ENCODE measurements at regions not wholly inside any gene's neighbourhood (a gene's known extent, or its start where the extent isn't known, plus 50 kb on each side); places are given as distances from the start of the nearest gene placed in this dataset.
"Not testable (repeated sequence)": the region's sequence is repeated elsewhere in the genome, so short reads cannot be mapped to it uniquely, and the experiment has no call there.

DNA sequence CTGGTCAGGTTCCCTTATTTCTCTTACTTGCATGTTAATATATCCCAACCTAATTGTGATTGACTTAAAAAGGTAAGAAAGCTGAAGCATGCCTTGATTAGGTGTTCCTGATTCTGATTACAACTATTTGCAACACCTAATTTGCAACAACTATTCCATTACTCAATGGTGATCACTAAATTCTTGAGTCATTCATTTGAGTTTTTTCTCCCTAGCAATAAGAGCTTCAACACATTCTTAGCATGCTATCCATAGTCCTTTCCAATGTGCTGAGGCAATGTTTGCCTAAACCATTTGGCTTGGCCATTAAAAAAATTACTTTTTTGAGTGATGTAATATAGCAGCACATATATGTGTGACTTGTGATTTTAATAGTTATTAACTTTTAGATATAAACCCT, 851.4 kb downstream of the TRAM1L1 start:
- TF ChIP-seq, protein P1, sequence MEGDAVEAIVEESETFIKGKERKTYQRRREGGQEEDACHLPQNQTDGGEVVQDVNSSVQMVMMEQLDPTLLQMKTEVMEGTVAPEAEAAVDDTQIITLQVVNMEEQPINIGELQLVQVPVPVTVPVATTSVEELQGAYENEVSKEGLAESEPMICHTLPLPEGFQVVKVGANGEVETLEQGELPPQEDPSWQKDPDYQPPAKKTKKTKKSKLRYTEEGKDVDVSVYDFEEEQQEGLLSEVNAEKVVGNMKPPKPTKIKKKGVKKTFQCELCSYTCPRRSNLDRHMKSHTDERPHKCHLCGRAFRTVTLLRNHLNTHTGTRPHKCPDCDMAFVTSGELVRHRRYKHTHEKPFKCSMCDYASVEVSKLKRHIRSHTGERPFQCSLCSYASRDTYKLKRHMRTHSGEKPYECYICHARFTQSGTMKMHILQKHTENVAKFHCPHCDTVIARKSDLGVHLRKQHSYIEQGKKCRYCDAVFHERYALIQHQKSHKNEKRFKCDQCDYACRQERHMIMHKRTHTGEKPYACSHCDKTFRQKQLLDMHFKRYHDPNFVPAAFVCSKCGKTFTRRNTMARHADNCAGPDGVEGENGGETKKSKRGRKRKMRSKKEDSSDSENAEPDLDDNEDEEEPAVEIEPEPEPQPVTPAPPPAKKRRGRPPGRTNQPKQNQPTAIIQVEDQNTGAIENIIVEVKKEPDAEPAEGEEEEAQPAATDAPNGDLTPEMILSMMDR (conservative IDR thresholded peaks at IDR 0.05; ENCODE audit: low read length) = no peak
- no peak for TF ChIP-seq EZH2phosphoT487 (IDR thresholded peaks at IDR 0.05; ENCODE audit: borderline replicate concordance)

DNA sequence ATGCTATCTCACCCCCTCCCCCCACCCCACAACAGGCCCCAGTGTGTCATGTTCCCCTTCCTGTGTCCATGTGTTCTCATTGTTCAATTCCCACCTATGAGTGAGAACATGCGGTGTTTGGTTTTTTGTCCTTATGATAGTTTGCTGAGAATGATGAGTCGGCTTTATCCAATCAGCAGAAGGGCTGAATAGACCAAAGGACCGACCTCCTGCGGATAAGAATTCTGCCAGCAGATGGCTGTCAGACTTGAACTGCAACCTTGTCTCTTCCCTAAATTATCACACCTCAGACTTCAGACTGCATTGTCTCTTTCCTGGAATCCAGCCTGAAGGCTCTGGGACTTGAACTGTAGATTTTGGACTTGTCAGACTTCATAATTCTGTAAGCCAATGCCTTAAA, 853.4 kb downstream of the TRAM1L1 start:
- not testable (repeated sequence) for H3K4me3 ChIP-seq (ENCODE audit: low read length, poor library complexity, severe bottlenecking); H4K20me1 ChIP-seq (ENCODE audit: insufficient read depth, low read length, poor library complexity, severe bottlenecking)

More for the DNA sequence above, 851.4 kb downstream of the TRAM1L1 start:
- no peaks in the 10 kb centered on the region for H4K20me1 ChIP-seq (ENCODE audit: insufficient read depth, low read length, poor library complexity, severe bottlenecking)
- no peaks in the 10 kb centered on the region for H3K36me3 ChIP-seq (ENCODE audit: insufficient read depth, low read length)
- H3F3A ChIP-seq (ENCODE audit: low read depth) = no peaks in the 10 kb centered on the region
- no peaks in the 10 kb centered on the region for H3K27me3 ChIP-seq (ENCODE audit: insufficient read depth, low read length, poor library complexity, severe bottlenecking)
- H2AFZ ChIP-seq (ENCODE audit: low read length) = no peak overlapping the region
- no peak overlapping the region for H3K9ac ChIP-seq (ENCODE audit: low read depth, low read length, poor library complexity, severe bottlenecking)
- H3K4me2 ChIP-seq (ENCODE audit: low read depth, low read length, poor library complexity, severe bottlenecking) = no peak overlapping the region
- no peaks in the 10 kb centered on the region for H3K79me2 ChIP-seq (ENCODE audit: insufficient read depth, low read length)
- no peaks in the 10 kb centered on the region for H3K4me1 ChIP-seq (ENCODE audit: insufficient read depth, low read length, poor library complexity, severe bottlenecking)
- no peaks in the 10 kb centered on the region for H3K9me3 ChIP-seq (ENCODE audit: insufficient read depth, low read depth, low read length)
- H3K9me2 ChIP-seq (replicated peaks; ENCODE audit: low read depth, low read length) = no peaks in the 10 kb centered on the region
- H3K4me3 ChIP-seq (ENCODE audit: low read length, poor library complexity, severe bottlenecking) = no peak overlapping the region

DNA sequence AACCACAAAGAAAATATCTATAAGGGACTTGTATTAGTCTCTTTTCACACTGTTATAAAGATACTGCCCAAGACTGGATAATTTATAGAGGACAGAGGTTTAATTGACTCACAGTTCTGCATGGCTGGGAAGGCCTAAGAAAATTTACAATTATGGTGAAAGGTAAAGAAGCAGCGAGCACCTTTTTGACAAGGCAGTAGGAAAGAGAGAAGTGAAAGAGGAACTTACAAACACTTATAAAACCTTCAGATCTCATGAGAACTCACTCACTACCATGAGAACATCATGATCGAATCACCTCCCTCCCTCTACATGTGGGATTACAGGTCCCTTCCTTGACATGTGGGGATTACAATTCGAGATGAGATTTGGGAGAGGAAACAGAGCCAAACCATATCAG, 856.0 kb downstream of the TRAM1L1 start:
- H3K36me3 ChIP-seq (ENCODE audit: insufficient read depth, low read length) = no peaks in the 10 kb centered on the region
- H3K4me2 ChIP-seq (ENCODE audit: low read depth, low read length, poor library complexity, severe bottlenecking) = no peak overlapping the region
- no peaks in the 10 kb centered on the region for H3K9me3 ChIP-seq (ENCODE audit: insufficient read depth, low read depth, low read length)
- no peaks in the 10 kb centered on the region for H3K9me2 ChIP-seq (replicated peaks; ENCODE audit: low read depth, low read length)
- H3K27me3 ChIP-seq (ENCODE audit: insufficient read depth, low read length, poor library complexity, severe bottlenecking) = no peaks in the 10 kb centered on the region
- H3F3A ChIP-seq (ENCODE audit: low read depth) = no peaks in the 10 kb centered on the region
- H3K79me2 ChIP-seq (ENCODE audit: insufficient read depth, low read length) = no peaks in the 10 kb centered on the region
- no peak overlapping the region for H3K4me3 ChIP-seq (ENCODE audit: low read length, poor library complexity, severe bottlenecking)
- no peak overlapping the region for H2AFZ ChIP-seq (ENCODE audit: low read length)
- no peak overlapping the region for H3K9ac ChIP-seq (ENCODE audit: low read depth, low read length, poor library complexity, severe bottlenecking)
- no peaks in the 10 kb centered on the region for H4K20me1 ChIP-seq (ENCODE audit: insufficient read depth, low read length, poor library complexity, severe bottlenecking)
- TF ChIP-seq, protein P1 (conservative IDR thresholded peaks at IDR 0.05; ENCODE audit: low read length) = no peak
- TF ChIP-seq EZH2phosphoT487 (IDR thresholded peaks at IDR 0.05; ENCODE audit: borderline replicate concordance) = no peak
- no peaks in the 10 kb centered on the region for H3K4me1 ChIP-seq (ENCODE audit: insufficient read depth, low read length, poor library complexity, severe bottlenecking)

More for the DNA sequence above, 853.4 kb downstream of the TRAM1L1 start:
- H3K4me2 ChIP-seq (ENCODE audit: low read depth, low read length, poor library complexity, severe bottlenecking); H3K9ac ChIP-seq (ENCODE audit: low read depth, low read length, poor library complexity, severe bottlenecking); H3K36me3 ChIP-seq (ENCODE audit: insufficient read depth, low read length); H3K9me2 ChIP-seq (replicated peaks; ENCODE audit: low read depth, low read length); H3F3A ChIP-seq (ENCODE audit: low read depth); H3K4me1 ChIP-seq (ENCODE audit: insufficient read depth, low read length, poor library complexity, severe bottlenecking); H3K79me2 ChIP-seq (ENCODE audit: insufficient read depth, low read length); H3K27me3 ChIP-seq (ENCODE audit: insufficient read depth, low read length, poor library complexity, severe bottlenecking); H3K9me3 ChIP-seq (ENCODE audit: insufficient read depth, low read depth, low read length); H2AFZ ChIP-seq (ENCODE audit: low read length): not testable (repeated sequence)

DNA sequence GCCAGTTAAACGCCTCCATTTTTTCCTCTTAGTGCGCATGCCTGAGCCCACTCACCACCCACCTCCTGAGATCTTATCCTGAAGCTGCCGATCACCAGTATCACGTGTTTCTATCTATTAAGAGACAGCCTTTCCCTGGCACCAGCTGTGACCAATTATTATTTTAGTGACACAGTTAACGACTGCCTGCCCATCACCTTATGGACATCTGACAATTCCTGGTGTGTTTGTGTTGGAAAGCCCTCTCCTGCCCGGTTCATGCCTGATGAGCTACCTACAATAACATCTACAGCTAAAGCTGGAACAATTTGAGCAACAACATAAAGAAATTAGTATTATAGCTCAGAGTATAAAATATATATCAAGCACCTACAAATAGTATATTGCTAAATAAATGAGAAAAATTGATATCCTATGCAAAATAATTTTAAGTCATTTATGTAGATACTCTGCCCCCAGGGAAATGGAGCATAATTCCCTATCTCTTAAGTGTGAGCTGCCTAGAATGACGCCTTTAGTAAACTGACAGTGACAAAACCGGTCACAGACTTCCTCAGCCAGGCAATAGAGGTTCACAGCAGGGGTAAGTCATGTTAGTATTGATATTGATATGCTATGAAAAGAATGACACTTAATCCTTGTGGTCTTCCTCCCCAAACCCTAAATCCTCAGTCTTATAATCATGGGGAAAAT, 862.2 kb downstream of the TRAM1L1 start:
- Histone ChIP-seq H3K9me2 (replicated peaks; ENCODE audit: low read depth, low read length) (no peaks in the 10 kb centered on the region), H3K36me3 (ENCODE audit: insufficient read depth, low read length) (no peaks in the 10 kb centered on the region), H3K79me2 (ENCODE audit: insufficient read depth, low read length) (no peaks in the 10 kb centered on the region), H3K4me2 (ENCODE audit: low read depth, low read length, poor library complexity, severe bottlenecking) (no peak overlapping the region), H3K4me1 (ENCODE audit: insufficient read depth, low read length, poor library complexity, severe bottlenecking) (no peaks in the 10 kb centered on the region), H3F3A (ENCODE audit: low read depth) (no peaks in the 10 kb centered on the region), H2AFZ (ENCODE audit: low read length) (no peak overlapping the region), H4K20me1 (ENCODE audit: insufficient read depth, low read length, poor library complexity, severe bottlenecking) (no peaks in the 10 kb centered on the region), H3K4me3 (ENCODE audit: low read length, poor library complexity, severe bottlenecking) (no peak overlapping the region), H3K9me3 (ENCODE audit: insufficient read depth, low read depth, low read length) (no peaks in the 10 kb centered on the region), H3K27me3 (ENCODE audit: insufficient read depth, low read length, poor library complexity, severe bottlenecking) (no peaks in the 10 kb centered on the region), H3K9ac (ENCODE audit: low read depth, low read length, poor library complexity, severe bottlenecking) (no peak overlapping the region)
- TF ChIP-seq EZH2phosphoT487 (IDR thresholded peaks at IDR 0.05; ENCODE audit: borderline replicate concordance) = no peak
- TF ChIP-seq, protein P1 (conservative IDR thresholded peaks at IDR 0.05; ENCODE audit: low read length) = no peak
